Activated B cell treated with CpG ODN at 0.5 μM for 24 hours (primary cell): ENCODE measurements at regions not wholly inside any gene's neighbourhood (a gene's known extent, or its start where the extent isn't known, plus 50 kb on each side); places are given as distances from the start of the nearest gene placed in this dataset.
"Not testable (repeated sequence)": the region's sequence is repeated elsewhere in the genome, so short reads cannot be mapped to it uniquely, and the experiment has no call there.

ENCODE experiments used
- ATAC-seq: fragments of 200-7000 bp; cut with Tn5 transposase; one replicate; pipeline ENCODE4 v1.10.0; 2021; ENCODE audit warnings: low read depth, mild to moderate bottlenecking, moderate library complexity
- CTCF ChIA-PET: fragments of 350-600 bp; sonication (Branson Sonifier 250); formaldehyde crosslinking; loops from one replicate; lab custom pipeline; 2021; ENCODE audit warnings: antibody characterized with exemption; lab: Charles Lee
- POLR2A ChIA-PET: fragments of 350-600 bp; sonication (Branson Sonifier 250); formaldehyde crosslinking; loops from one replicate; lab custom pipeline; 2021; ENCODE audit warnings: antibody characterized with exemption; lab: Charles Lee
- DNase-seq: peaks from one replicate; pipeline ENCODE4 v3.0.0; 2022
- H3K27ac Mint-ChIP-seq: one replicate; pipeline ENCODE4 v1.8.0; 2020; ENCODE audit warnings: mixed read lengths
- H3K27me3 Mint-ChIP-seq: one replicate; pipeline ENCODE4 v1.8.0; 2021; ENCODE audit warnings: mixed read lengths
- H3K36me3 Mint-ChIP-seq: one replicate; pipeline ENCODE4 v1.8.0; 2021; ENCODE audit warnings: low read depth, mixed read lengths
- H3K4me1 Mint-ChIP-seq: one replicate; pipeline ENCODE4 v1.8.0; 2021; ENCODE audit warnings: mixed read lengths
- H3K4me3 Mint-ChIP-seq: one replicate; pipeline ENCODE4 v1.8.0; 2020; ENCODE audit warnings: mild to moderate bottlenecking, mixed read lengths
- H3K9me3 Mint-ChIP-seq: one replicate; pipeline ENCODE4 v1.8.0; 2020; ENCODE audit warnings: mixed read lengths
- CTCF ChIP-seq: fragments of 200-600 bp; IDR thresholded peaks from one replicate; pipeline ENCODE4 v1.8.0; 2022; ENCODE audit warnings: antibody characterized with exemption, mild to moderate bottlenecking
- intact Hi-C: fragments of 100-400 bp; cut with micrococcal nuclease; formaldehyde crosslinking; loops from one replicate; pipeline ENCODE4 v1.15.1; 2024

GRCh38 chr10:61047081-61047480 is 103.1 kb upstream of the RHOBTB1 start:
- no peaks in the 10 kb centered on the region for H3K9me3 Mint-ChIP-seq
- H3K4me3 Mint-ChIP-seq, result no peak overlapping the region
- POLR2A ChIA-PET, result no interaction called here
- ATAC-seq (no peak), DNase-seq (no peak)
- intact Hi-C loops, result no loop called here
- no peaks in the 10 kb centered on the region for H3K4me1 Mint-ChIP-seq
- no peak for TF ChIP-seq CTCF
- no peaks in the 10 kb centered on the region for H3K36me3 Mint-ChIP-seq
- CTCF ChIA-PET, result no interaction called here
- H3K27ac Mint-ChIP-seq, result no peak overlapping the region
- H3K27me3 Mint-ChIP-seq, result peaks cover 6% of the 10 kb centered on the region

GRCh38 chr10:61045480-61045879 is 101.5 kb upstream of the RHOBTB1 start:
- H3K27ac Mint-ChIP-seq, H3K27me3 Mint-ChIP-seq, ATAC-seq, intact Hi-C loops, H3K9me3 Mint-ChIP-seq, H3K4me1 Mint-ChIP-seq, H3K36me3 Mint-ChIP-seq, CTCF ChIA-PET, H3K4me3 Mint-ChIP-seq, POLR2A ChIA-PET, DNase-seq: not testable (repeated sequence)

GRCh38 chr10:61042533-61042932 is 98.5 kb upstream of the RHOBTB1 start:
- ChIA-PET POLR2A (no interaction called here), CTCF (no interaction called here)
- Mint-ChIP-seq H3K36me3 (no peaks in the 10 kb centered on the region), H3K4me1 (no peaks in the 10 kb centered on the region), H3K27me3 (peaks cover 5% of the 10 kb centered on the region), H3K27ac (no peak overlapping the region), H3K4me3 (no peak overlapping the region), H3K9me3 (no peaks in the 10 kb centered on the region)
- intact Hi-C loops, result no loop called here
- DNase-seq (no peak), ATAC-seq (no peak)
- no peak for TF ChIP-seq CTCF

GRCh38 chr10:61040399-61041016 is 96.5 kb upstream of the RHOBTB1 start:
- H3K4me3 Mint-ChIP-seq, result no peak overlapping the region
- no peaks in the 10 kb centered on the region for H3K9me3 Mint-ChIP-seq
- H3K36me3 Mint-ChIP-seq, result no peaks in the 10 kb centered on the region
- peaks cover 2% of the 10 kb centered on the region for H3K27me3 Mint-ChIP-seq
- ATAC-seq, result no peak
- POLR2A ChIA-PET, result no interaction called here
- H3K4me1 Mint-ChIP-seq, result no peaks in the 10 kb centered on the region
- DNase-seq, result no peak
- no peak for TF ChIP-seq CTCF
- intact Hi-C loops, result no loop called here
- no peak overlapping the region for H3K27ac Mint-ChIP-seq
- CTCF ChIA-PET, result no interaction called here

GRCh38 chr10:61039868-61040267 is 95.9 kb upstream of the RHOBTB1 start:
- Mint-ChIP-seq H3K4me3 (no peak overlapping the region), H3K36me3 (no peaks in the 10 kb centered on the region), H3K4me1 (no peaks in the 10 kb centered on the region), H3K9me3 (no peaks in the 10 kb centered on the region), H3K27ac (no peak overlapping the region), H3K27me3 (no peaks in the 10 kb centered on the region)
- intact Hi-C loops, result no loop called here
- ATAC-seq (no peak), DNase-seq (no peak)
- TF ChIP-seq CTCF, result no peak
- ChIA-PET POLR2A (no interaction called here), CTCF (no interaction called here)

- intact Hi-C loops, H3K4me3 Mint-ChIP-seq, POLR2A ChIA-PET, H3K36me3 Mint-ChIP-seq, CTCF ChIA-PET, DNase-seq, H3K27me3 Mint-ChIP-seq, H3K4me1 Mint-ChIP-seq, H3K9me3 Mint-ChIP-seq, ATAC-seq, H3K27ac Mint-ChIP-seq: not testable (repeated sequence)
Measured at GRCh38 chr10:61037261-61037830, 93.4 kb upstream of the RHOBTB1 start.

- H3K4me3 Mint-ChIP-seq, result not testable (repeated sequence)
Measured at GRCh38 chr10:61036148-61036547, 92.2 kb upstream of the RHOBTB1 start.

More at GRCh38 chr10:61036148-61036547, 92.2 kb upstream of the RHOBTB1 start:
- DNase-seq, H3K36me3 Mint-ChIP-seq, POLR2A ChIA-PET, CTCF ChIA-PET, ATAC-seq, intact Hi-C loops, H3K9me3 Mint-ChIP-seq, H3K27ac Mint-ChIP-seq, H3K4me1 Mint-ChIP-seq, H3K27me3 Mint-ChIP-seq: not testable (repeated sequence)
